ENCODE measurements at regions not wholly inside any gene's neighbourhood (a gene's known extent, or its start where the extent isn't known, plus 50 kb on each side); places are given as distances from the start of the nearest gene placed in this dataset.

DNA sequence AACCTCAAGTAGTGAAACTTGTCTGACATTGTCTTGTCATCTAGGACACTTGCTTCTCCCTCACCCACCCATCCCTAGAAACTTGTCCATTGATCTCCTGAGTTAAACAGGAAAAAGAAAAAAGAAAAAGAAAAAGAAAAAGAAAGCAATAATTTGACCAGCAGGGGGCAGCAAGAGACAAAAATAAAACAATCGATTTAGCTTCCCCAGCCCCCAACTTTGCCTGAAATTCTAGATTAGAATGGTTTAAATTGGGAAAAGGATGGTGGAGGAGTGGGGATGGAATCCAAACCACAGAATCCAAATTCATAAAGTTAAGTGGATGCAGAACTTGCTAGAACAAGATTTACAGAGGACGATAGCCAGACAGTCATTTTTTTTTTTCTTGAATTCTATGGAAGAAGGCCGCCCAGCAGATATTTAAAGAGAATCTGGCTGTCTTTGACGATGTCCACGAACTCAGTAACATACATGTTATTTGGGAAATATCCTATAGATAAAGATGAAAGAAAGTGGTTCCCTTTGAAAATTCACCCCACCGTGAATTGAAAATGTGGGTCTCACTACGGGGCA is 282.9 kb downstream of the USP46 start (continued):
- TF ChIP-seq, protein P1, sequence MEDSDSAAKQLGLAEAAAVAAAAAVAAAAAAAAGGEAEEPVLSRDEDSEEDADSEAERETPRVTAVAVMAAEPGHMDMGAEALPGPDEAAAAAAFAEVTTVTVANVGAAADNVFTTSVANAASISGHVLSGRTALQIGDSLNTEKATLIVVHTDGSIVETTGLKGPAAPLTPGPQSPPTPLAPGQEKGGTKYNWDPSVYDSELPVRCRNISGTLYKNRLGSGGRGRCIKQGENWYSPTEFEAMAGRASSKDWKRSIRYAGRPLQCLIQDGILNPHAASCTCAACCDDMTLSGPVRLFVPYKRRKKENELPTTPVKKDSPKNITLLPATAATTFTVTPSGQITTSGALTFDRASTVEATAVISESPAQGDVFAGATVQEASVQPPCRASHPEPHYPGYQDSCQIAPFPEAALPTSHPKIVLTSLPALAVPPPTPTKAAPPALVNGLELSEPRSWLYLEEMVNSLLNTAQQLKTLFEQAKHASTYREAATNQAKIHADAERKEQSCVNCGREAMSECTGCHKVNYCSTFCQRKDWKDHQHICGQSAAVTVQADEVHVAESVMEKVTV (CRISPR knock-in tag; IDR thresholded peaks at IDR 0.05): peak; percentile 47; the same call in 1 of the 2 replicates
- TF ChIP-seq ZNF165 (CRISPR knock-in tag; IDR thresholded peaks at IDR 0.05; ENCODE audit: borderline replicate concordance) (no peak), NR3C1 (CRISPR knock-in tag; IDR thresholded peaks at IDR 0.05) (no peak), RAD21 (CRISPR knock-in tag; conservative IDR thresholded peaks at IDR 0.05 in 1 of 2, IDR thresholded peaks at IDR 0.05 in 1 of 2) (peak; percentile 60 to 66), FOXJ2 (tag; IDR thresholded peaks at IDR 0.05) (no peak), ZNF76 (CRISPR knock-in tag; IDR thresholded peaks at IDR 0.05; ENCODE audit: borderline replicate concordance) (no peak)
- TF ChIP-seq, protein P2, sequence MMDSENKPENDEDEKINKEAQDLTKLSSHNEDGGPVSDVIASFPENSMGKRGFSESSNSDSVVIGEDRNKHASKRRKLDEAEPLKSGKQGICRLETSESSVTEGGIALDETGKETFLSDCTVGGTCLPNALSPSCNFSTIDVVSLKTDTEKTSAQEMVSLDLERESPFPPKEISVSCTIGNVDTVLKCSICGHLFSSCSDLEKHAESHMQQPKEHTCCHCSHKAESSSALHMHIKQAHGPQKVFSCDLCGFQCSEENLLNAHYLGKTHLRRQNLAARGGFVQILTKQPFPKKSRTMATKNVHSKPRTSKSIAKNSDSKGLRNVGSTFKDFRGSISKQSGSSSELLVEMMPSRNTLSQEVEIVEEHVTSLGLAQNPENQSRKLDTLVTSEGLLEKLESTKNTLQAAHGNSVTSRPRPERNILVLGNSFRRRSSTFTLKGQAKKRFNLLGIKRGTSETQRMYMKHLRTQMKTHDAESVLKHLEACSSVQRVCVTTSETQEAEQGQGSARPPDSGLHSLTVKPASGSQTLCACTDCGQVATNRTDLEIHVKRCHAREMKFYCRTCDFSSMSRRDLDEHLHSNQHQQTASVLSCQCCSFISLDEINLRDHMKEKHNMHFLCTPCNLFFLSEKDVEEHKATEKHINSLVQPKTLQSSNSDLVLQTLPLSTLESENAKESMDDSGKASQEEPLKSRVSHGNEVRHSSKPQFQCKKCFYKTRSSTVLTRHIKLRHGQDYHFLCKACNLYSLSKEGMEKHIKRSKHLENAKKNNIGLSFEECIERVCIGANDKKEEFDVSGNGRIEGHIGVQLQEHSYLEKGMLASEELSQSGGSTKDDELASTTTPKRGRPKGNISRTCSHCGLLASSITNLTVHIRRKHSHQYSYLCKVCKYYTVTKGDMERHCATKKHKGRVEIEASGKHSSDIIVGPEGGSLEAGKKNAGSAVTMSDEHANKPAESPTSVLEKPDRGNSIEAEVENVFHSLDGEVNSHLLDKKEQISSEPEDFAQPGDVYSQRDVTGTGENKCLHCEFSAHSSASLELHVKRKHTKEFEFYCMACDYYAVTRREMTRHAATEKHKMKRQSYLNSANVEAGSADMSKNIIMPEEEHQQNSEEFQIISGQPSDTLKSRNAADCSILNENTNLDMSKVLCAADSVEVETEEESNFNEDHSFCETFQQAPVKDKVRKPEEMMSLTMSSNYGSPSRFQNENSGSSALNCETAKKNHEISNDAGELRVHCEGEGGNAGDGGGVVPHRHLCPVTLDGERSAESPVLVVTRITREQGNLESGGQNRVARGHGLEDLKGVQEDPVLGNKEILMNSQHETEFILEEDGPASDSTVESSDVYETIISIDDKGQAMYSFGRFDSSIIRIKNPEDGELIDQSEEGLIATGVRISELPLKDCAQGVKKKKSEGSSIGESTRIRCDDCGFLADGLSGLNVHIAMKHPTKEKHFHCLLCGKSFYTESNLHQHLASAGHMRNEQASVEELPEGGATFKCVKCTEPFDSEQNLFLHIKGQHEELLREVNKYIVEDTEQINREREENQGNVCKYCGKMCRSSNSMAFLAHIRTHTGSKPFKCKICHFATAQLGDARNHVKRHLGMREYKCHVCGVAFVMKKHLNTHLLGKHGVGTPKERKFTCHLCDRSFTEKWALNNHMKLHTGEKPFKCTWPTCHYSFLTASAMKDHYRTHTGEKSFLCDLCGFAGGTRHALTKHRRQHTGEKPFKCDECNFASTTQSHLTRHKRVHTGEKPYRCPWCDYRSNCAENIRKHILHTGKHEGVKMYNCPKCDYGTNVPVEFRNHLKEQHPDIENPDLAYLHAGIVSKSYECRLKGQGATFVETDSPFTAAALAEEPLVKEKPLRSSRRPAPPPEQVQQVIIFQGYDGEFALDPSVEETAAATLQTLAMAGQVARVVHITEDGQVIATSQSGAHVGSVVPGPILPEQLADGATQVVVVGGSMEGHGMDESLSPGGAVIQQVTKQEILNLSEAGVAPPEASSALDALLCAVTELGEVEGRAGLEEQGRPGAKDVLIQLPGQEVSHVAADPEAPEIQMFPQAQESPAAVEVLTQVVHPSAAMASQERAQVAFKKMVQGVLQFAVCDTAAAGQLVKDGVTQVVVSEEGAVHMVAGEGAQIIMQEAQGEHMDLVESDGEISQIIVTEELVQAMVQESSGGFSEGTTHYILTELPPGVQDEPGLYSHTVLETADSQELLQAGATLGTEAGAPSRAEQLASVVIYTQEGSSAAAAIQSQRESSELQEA (IDR thresholded peaks at IDR 0.05; ENCODE audit: low read depth): no peak
- TF ChIP-seq, protein P3, sequence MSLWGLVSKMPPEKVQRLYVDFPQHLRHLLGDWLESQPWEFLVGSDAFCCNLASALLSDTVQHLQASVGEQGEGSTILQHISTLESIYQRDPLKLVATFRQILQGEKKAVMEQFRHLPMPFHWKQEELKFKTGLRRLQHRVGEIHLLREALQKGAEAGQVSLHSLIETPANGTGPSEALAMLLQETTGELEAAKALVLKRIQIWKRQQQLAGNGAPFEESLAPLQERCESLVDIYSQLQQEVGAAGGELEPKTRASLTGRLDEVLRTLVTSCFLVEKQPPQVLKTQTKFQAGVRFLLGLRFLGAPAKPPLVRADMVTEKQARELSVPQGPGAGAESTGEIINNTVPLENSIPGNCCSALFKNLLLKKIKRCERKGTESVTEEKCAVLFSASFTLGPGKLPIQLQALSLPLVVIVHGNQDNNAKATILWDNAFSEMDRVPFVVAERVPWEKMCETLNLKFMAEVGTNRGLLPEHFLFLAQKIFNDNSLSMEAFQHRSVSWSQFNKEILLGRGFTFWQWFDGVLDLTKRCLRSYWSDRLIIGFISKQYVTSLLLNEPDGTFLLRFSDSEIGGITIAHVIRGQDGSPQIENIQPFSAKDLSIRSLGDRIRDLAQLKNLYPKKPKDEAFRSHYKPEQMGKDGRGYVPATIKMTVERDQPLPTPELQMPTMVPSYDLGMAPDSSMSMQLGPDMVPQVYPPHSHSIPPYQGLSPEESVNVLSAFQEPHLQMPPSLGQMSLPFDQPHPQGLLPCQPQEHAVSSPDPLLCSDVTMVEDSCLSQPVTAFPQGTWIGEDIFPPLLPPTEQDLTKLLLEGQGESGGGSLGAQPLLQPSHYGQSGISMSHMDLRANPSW (CRISPR knock-in tag; IDR thresholded peaks at IDR 0.05): no peak
